ENCODE measurements at regions not wholly inside any gene's neighbourhood (a gene's known extent, or its start where the extent isn't known, plus 50 kb on each side); places are given as distances from the start of the nearest gene placed in this dataset.

DNA sequence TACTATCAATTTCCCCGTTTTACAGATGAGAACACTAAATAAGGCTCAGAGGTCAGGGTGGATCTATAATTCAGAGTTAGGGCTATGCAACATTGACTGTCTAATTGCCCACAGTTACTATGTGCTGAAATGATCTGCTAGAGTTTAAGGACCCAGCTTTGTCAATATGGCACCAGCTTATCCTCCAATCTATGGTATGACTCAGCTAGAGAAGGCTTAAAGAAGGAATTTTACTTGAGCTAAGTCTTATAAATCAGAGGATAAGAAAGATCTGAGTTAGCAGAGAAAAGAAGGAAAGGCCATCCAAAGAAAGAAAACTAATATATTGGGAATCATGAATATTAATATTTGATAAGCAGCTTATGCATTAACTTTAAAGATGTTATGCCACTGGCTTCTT lies 78.1 kb downstream of the ASB9 start:
- Histone ChIP-seq H2AFZ (ENCODE audit: low read length) (no peak overlapping the region), H3K36me3 (replicated peaks in 1 of 2; ENCODE audit: control insufficient read depth in 1 of 2, insufficient read depth in 2 of 2, low read length in 2 of 2) (no peaks in the 10 kb centered on the region), H3K9me3 (ENCODE audit: low read length) (no peaks in the 10 kb centered on the region), H3K4me3 (replicated peaks in 1 of 3; ENCODE audit: insufficient read depth in 1 of 3, low read depth in 2 of 3, low read length in 3 of 3) (no peak overlapping the region), H3K27me3 (ENCODE audit: control insufficient read depth in 1 of 2, insufficient read depth in 2 of 2, low read length in 2 of 2) (no peaks in the 10 kb centered on the region), H3K27ac (ENCODE audit: extremely low read length, insufficient read depth, low read length) (no peak overlapping the region), H3K79me2 (ENCODE audit: insufficient read depth, low read length) (no peaks in the 10 kb centered on the region), H3K4me1 (ENCODE audit: insufficient read depth, low read length) (no peaks in the 10 kb centered on the region), H3K4me2 (ENCODE audit: low read depth, low read length) (no peak overlapping the region), H4K20me1 (ENCODE audit: insufficient read depth, low read length) (no peaks in the 10 kb centered on the region), H3K9ac (ENCODE audit: insufficient read depth, low read depth, low read length) (no peak overlapping the region)
- FAIRE-seq (no peak), DNase-seq (ENCODE audit: low spot score) (no peak), ATAC-seq (no peak)
- intact Hi-C loops (cut with micrococcal nuclease; ENCODE audit: unreplicated experiment), result no loop called here
- in situ Hi-C loops (cut with HindIII; ENCODE audit: extremely low pct_ligation_motif_present, low pct_unique_long_range_greater_than_20kb), result no loop called here
- WGBS (ENCODE audit: low lambda C conversion rate), result 0% methylated on average over 1 of the region's 1 CpG
- TF ChIP-seq MXI1 (IDR thresholded peaks at IDR 0.05; ENCODE audit: borderline replicate concordance, low read depth, low read length) (no peak), SNRNP70 (IDR thresholded peaks at IDR 0.05; ENCODE audit: low read depth, low read length) (no peak), ZNF232 (CRISPR knock-in tag; IDR thresholded peaks at IDR 0.05; ENCODE audit: borderline replicate concordance) (no peak), NCOA1 (CRISPR knock-in tag; IDR thresholded peaks at IDR 0.05) (no peak), ZKSCAN8 (CRISPR knock-in tag; IDR thresholded peaks at IDR 0.05; ENCODE audit: borderline replicate concordance) (no peak), ZBTB21 (CRISPR knock-in tag; IDR thresholded peaks at IDR 0.05) (no peak), ZNF792 (CRISPR knock-in tag; IDR thresholded peaks at IDR 0.05) (no peak), KDM5A (IDR thresholded peaks at IDR 0.05; ENCODE audit: borderline replicate concordance, low read length) (no peak), ZNF549 (CRISPR knock-in tag; IDR thresholded peaks at IDR 0.05) (no peak), KLF16 (CRISPR knock-in tag; IDR thresholded peaks at IDR 0.05) (no peak), HHEX (CRISPR knock-in tag; IDR thresholded peaks at IDR 0.05) (no peak), ZNF333 (CRISPR knock-in tag; IDR thresholded peaks at IDR 0.05; ENCODE audit: borderline replicate concordance) (no peak)
- TF ChIP-seq, protein P1, sequence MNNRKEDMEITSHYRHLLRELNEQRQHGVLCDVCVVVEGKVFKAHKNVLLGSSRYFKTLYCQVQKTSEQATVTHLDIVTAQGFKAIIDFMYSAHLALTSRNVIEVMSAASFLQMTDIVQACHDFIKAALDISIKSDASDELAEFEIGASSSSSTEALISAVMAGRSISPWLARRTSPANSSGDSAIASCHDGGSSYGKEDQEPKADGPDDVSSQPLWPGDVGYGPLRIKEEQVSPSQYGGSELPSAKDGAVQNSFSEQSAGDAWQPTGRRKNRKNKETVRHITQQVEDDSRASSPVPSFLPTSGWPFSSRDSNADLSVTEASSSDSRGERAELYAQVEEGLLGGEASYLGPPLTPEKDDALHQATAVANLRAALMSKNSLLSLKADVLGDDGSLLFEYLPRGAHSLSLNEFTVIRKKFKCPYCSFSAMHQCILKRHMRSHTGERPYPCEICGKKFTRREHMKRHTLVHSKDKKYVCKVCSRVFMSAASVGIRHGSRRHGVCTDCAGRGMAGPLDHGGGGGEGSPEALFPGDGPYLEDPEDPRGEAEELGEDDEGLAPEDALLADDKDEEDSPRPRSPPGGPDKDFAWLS (CRISPR knock-in tag; IDR thresholded peaks at IDR 0.05; ENCODE audit: borderline replicate concordance), result no peak
- TF ChIP-seq, protein P2, sequence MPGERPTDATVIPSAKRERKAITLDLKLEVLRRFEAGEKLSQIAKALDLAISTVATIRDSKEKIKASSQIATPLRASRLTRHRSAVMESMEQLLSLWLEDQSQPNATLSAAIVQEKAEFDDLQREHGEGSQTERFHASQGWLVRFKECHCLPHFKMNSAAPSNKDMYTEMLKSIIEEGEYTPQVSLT (CRISPR knock-in tag; IDR thresholded peaks at IDR 0.05; ENCODE audit: borderline replicate concordance, low read depth), result no peak
- TF ChIP-seq, protein P3, sequence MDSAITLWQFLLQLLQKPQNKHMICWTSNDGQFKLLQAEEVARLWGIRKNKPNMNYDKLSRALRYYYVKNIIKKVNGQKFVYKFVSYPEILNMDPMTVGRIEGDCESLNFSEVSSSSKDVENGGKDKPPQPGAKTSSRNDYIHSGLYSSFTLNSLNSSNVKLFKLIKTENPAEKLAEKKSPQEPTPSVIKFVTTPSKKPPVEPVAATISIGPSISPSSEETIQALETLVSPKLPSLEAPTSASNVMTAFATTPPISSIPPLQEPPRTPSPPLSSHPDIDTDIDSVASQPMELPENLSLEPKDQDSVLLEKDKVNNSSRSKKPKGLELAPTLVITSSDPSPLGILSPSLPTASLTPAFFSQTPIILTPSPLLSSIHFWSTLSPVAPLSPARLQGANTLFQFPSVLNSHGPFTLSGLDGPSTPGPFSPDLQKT (CRISPR knock-in tag; IDR thresholded peaks at IDR 0.05; ENCODE audit: borderline replicate concordance), result no peak
- TF ChIP-seq, protein P4, sequence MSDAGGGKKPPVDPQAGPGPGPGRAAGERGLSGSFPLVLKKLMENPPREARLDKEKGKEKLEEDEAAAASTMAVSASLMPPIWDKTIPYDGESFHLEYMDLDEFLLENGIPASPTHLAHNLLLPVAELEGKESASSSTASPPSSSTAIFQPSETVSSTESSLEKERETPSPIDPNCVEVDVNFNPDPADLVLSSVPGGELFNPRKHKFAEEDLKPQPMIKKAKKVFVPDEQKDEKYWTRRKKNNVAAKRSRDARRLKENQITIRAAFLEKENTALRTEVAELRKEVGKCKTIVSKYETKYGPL (CRISPR knock-in tag; IDR thresholded peaks at IDR 0.05), result no peak
- ChIA-PET POLR2A (no interaction called here), CTCF (ENCODE audit: low intra/inter-chr PET ratio, low total read pairs) (no interaction called here)
- no TSS peak for BruUV-seq (replicated peaks)

All from HepG2 (cell line).